Cardiac septum (tissue), 1 donor: ENCODE measurements at regions not wholly inside any gene's neighbourhood (a gene's known extent, or its start where the extent isn't known, plus 50 kb on each side); places are given as distances from the start of the nearest gene placed in this dataset.

Experiments
- DNase-seq: peaks from one replicate; pipeline ENCODE4 v3.0.0-alpha.2; 2020; ENCODE audit warnings: low spot score
- intact Hi-C: fragments of 100-400 bp; cut with DNase I; formaldehyde crosslinking; loops from one replicate; pipeline ENCODE4 v1.14.0; 2022
- donor health status: DM: no; HTN: no; CAD: no.

GRCh38 chr9:1254071-1254470 lies 203.9 kb downstream of the DMRT2 start:
- DNase-seq = no peak
- intact Hi-C loops = no loop called here

GRCh38 chr9:1256178-1256577 lies 206.0 kb downstream of the DMRT2 start:
- no peak for DNase-seq
- intact Hi-C loops = no loop called here

- no peak for DNase-seq
- intact Hi-C loops = no loop called here
These were observed 211.1 kb downstream of the DMRT2 start for GRCh38 chr9:1261266-1261665.

GRCh38 chr9:1261879-1262766 lies 212.0 kb downstream of the DMRT2 start:
- intact Hi-C loops = no loop called here
- no peak for DNase-seq

GRCh38 chr9:1267141-1267570 lies 217.0 kb downstream of the DMRT2 start:
- intact Hi-C loops = no loop called here
- DNase-seq = no peak

GRCh38 chr9:1267581-1267980 lies 217.4 kb downstream of the DMRT2 start:
- intact Hi-C loops = no loop called here

GRCh38 chr9:1269533-1270315 lies 219.6 kb downstream of the DMRT2 start:
- intact Hi-C loops = no loop called here

More at GRCh38 chr9:1267581-1267980, 217.4 kb downstream of the DMRT2 start:
- DNase-seq = no peak

GRCh38 chr9:1271367-1271766 lies 221.2 kb downstream of the DMRT2 start:
- no peak for DNase-seq
- intact Hi-C loops = no loop called here

More at GRCh38 chr9:1269533-1270315, 219.6 kb downstream of the DMRT2 start:
- DNase-seq = no peak

- intact Hi-C loops = no loop called here
These were observed 221.6 kb downstream of the DMRT2 start for GRCh38 chr9:1271786-1272185.

GRCh38 chr9:1272488-1272887 lies 222.3 kb downstream of the DMRT2 start:
- DNase-seq = no peak
- intact Hi-C loops = no loop called here

More at GRCh38 chr9:1271786-1272185, 221.6 kb downstream of the DMRT2 start:
- DNase-seq = no peak

GRCh38 chr9:1273859-1274258 lies 223.7 kb downstream of the DMRT2 start:
- intact Hi-C loops = no loop called here
- no peak for DNase-seq

GRCh38 chr9:1274334-1274733 lies 224.2 kb downstream of the DMRT2 start:
- intact Hi-C loops = no loop called here
- no peak for DNase-seq

GRCh38 chr9:1276474-1276873 lies 226.3 kb downstream of the DMRT2 start:
- intact Hi-C loops = no loop called here
- no peak for DNase-seq

- intact Hi-C loops = no loop called here
These were observed 234.6 kb downstream of the DMRT2 start for GRCh38 chr9:1284727-1285126.

GRCh38 chr9:1285526-1285925 lies 235.4 kb downstream of the DMRT2 start:
- no peak for DNase-seq
- intact Hi-C loops = no loop called here

More at GRCh38 chr9:1284727-1285126, 234.6 kb downstream of the DMRT2 start:
- DNase-seq = no peak

- intact Hi-C loops = no loop called here
- DNase-seq = no peak
These were observed 242.2 kb downstream of the DMRT2 start for GRCh38 chr9:1292384-1292783.

- no peak for DNase-seq
- intact Hi-C loops = no loop called here
These were observed 244.6 kb downstream of the DMRT2 start for GRCh38 chr9:1294641-1295258.

GRCh38 chr9:1296331-1296730 lies 246.2 kb downstream of the DMRT2 start:
- intact Hi-C loops = no loop called here
- no peak for DNase-seq

- intact Hi-C loops = no loop called here
- DNase-seq = no peak
These were observed 247.9 kb downstream of the DMRT2 start for GRCh38 chr9:1298046-1298445.

GRCh38 chr9:1300941-1301340 lies 250.8 kb downstream of the DMRT2 start:
- intact Hi-C loops = no loop called here
- no peak for DNase-seq
